GM12865 (cell line): ENCODE measurements at regions not wholly inside any gene's neighbourhood (a gene's known extent, or its start where the extent isn't known, plus 50 kb on each side); places are given as distances from the start of the nearest gene placed in this dataset.

Source experiments
- DNase-seq: peaks from one replicate; pipeline ENCODE4 v3.0.0; 2010; ENCODE audit warnings: low read depth
- H3K4me3 ChIP-seq: 2 replicates; pipeline ENCODE4 v1.5.1; 2011; ENCODE audit warnings: mild to moderate bottlenecking, low read depth, low read length, control low read depth
- TF ChIP-seq, protein P1 (sequence below): IDR thresholded peaks from 2 replicates; pipeline ENCODE4 v1.5.1; 2011; ENCODE audit warnings: low read length, control low read depth, low read depth, inconsistent platforms; ENCODE audit not compliant: insufficient read depth; ENCODE audit errors: missing control alignments

- no peak for DNase-seq
- no peak overlapping the region for H3K4me3 ChIP-seq
These were observed 194.0 kb downstream of the NDFIP2 start for GRCh38 chr13:79674765-79675515.

GRCh38 chr13:79673993-79674377, 193.0 kb downstream of the NDFIP2 start:
- TF ChIP-seq, protein P1, sequence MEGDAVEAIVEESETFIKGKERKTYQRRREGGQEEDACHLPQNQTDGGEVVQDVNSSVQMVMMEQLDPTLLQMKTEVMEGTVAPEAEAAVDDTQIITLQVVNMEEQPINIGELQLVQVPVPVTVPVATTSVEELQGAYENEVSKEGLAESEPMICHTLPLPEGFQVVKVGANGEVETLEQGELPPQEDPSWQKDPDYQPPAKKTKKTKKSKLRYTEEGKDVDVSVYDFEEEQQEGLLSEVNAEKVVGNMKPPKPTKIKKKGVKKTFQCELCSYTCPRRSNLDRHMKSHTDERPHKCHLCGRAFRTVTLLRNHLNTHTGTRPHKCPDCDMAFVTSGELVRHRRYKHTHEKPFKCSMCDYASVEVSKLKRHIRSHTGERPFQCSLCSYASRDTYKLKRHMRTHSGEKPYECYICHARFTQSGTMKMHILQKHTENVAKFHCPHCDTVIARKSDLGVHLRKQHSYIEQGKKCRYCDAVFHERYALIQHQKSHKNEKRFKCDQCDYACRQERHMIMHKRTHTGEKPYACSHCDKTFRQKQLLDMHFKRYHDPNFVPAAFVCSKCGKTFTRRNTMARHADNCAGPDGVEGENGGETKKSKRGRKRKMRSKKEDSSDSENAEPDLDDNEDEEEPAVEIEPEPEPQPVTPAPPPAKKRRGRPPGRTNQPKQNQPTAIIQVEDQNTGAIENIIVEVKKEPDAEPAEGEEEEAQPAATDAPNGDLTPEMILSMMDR, result no peak
- no peak for DNase-seq
- H3K4me3 ChIP-seq, result no peak overlapping the region

More at GRCh38 chr13:79674765-79675515, 194.0 kb downstream of the NDFIP2 start:
- TF ChIP-seq, protein P1, result no peak

DNA sequence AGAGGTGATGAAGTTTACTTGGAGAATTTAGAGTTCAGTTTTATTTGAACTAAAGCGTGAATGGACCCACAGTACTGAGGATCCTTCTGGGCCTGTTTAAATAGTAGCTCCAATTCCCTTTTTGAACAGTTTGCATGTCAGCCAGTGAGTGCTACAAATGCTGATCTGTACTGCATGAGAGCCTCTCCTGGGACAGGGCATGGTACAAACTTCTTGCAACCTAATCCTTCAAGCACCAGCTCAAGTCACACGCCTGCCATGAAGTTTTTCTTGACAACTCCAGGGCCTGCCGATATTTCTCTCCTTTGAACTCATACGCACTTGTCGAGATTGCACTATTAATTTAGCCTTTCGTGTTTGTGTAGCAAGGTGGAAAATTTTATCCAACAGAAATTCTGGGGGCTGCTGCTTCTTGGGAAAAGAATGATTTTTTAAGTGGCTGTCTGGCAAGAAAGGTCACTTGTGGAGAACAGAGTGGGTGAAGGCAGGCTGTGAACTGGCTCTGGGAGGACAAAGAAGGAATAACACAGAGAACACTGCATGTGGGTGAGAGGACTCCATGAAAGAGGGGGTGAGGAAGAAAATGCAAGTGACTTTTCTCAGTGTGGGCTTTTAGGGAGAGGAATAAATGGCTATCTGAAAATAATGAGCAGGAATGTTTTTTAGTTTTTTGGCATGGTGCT, 192.5 kb downstream of the NDFIP2 start:
- TF ChIP-seq, protein P1, result no peak
- DNase-seq, result no peak
- H3K4me3 ChIP-seq, result no peak overlapping the region

GRCh38 chr13:79671420-79671819, 190.5 kb downstream of the NDFIP2 start:
- no peak for DNase-seq
- TF ChIP-seq, protein P1, result no peak
- H3K4me3 ChIP-seq, result no peak overlapping the region

DNA sequence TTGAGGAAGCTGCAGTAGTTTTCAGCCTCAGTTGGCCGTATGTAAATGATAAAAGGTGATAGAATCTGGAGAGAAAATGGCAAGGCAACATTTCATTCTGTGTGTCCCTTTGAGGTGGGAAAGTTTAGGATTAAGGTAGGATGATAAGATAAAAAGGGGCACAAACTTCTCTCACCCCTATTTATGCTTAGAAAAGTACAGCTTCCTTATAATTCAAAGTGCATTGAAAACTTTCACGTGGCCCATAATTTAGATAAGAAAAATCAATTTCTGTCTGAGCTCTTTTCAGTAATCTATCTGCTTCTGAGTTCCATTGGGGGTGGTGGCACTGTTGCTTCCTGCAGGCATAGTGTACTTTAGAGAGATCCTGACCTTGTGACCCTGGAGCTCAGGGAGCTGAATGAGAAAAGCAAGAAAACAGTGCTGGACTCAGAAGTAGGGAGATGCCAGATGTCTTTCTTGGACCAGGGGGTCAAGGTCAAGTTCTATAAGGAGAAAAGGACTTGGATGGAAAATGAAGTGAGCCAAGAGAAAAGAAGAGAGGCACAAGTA, 187.3 kb downstream of the NDFIP2 start:
- no peak for DNase-seq
- TF ChIP-seq, protein P1, result no peak
- no peak overlapping the region for H3K4me3 ChIP-seq

DNA sequence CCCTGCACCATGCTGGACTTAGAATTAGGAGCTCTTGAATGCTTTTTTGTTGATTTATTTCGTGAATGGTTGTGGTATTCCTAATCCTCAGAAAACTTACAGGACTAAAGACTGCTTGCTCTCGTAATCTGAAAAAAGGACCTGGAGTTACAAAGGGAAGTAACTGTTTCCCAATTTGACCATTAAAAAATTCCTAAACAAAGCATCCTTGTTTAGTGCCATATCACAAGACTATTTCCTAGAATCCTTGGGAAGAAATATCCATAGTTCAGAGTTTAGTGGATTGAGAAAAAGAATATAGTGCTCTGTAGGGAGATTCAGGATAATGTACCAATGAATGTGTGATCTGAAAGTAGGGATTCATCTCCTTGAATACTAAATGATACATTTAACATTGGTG, 186.8 kb downstream of the NDFIP2 start:
- TF ChIP-seq, protein P1, result no peak
- no peak for DNase-seq
- H3K4me3 ChIP-seq, result no peak overlapping the region
